ENCODE measurements at regions not wholly inside any gene's neighbourhood (a gene's known extent, or its start where the extent isn't known, plus 50 kb on each side); places are given as distances from the start of the nearest gene placed in this dataset.

DNA sequence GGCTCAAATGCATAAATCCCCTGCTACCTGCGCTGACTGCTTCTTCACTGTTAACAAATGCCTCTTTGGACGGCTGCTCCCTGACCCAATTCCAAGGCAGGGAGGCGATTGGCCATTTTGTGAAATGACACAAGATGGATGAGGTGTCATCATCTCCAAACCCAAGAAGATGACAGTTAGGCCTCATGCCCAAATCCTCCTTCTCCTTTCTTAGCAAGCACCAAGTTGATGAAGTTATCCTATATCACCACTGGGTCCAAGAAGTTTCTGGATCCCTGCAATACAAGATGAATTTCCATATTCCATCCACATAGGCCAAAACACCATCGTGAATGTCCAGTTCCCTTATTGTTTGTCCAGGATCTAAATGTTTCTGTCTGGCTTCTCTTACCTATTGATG, 98.5 kb upstream of the RAB11FIP2 start:
- no peak overlapping the region for H3K4me3 Mint-ChIP-seq (ENCODE audit: unreplicated experiment)
- no peak for DNase-seq (ENCODE audit: low spot score)
- H3K27me3 Mint-ChIP-seq (ENCODE audit: low read depth) = peaks cover 12% of the 10 kb centered on the region
- no peak overlapping the region for H3K27ac Mint-ChIP-seq (ENCODE audit: unreplicated experiment)
- TF ChIP-seq, protein P1, sequence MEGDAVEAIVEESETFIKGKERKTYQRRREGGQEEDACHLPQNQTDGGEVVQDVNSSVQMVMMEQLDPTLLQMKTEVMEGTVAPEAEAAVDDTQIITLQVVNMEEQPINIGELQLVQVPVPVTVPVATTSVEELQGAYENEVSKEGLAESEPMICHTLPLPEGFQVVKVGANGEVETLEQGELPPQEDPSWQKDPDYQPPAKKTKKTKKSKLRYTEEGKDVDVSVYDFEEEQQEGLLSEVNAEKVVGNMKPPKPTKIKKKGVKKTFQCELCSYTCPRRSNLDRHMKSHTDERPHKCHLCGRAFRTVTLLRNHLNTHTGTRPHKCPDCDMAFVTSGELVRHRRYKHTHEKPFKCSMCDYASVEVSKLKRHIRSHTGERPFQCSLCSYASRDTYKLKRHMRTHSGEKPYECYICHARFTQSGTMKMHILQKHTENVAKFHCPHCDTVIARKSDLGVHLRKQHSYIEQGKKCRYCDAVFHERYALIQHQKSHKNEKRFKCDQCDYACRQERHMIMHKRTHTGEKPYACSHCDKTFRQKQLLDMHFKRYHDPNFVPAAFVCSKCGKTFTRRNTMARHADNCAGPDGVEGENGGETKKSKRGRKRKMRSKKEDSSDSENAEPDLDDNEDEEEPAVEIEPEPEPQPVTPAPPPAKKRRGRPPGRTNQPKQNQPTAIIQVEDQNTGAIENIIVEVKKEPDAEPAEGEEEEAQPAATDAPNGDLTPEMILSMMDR (IDR thresholded peaks at IDR 0.05) = no peak
- H3K36me3 Mint-ChIP-seq (ENCODE audit: low read depth) = no peaks in the 10 kb centered on the region
- no peaks in the 10 kb centered on the region for H3K9me3 Mint-ChIP-seq (ENCODE audit: low read depth)
- H3K4me1 Mint-ChIP-seq (ENCODE audit: low read depth) = no peaks in the 10 kb centered on the region

DNA sequence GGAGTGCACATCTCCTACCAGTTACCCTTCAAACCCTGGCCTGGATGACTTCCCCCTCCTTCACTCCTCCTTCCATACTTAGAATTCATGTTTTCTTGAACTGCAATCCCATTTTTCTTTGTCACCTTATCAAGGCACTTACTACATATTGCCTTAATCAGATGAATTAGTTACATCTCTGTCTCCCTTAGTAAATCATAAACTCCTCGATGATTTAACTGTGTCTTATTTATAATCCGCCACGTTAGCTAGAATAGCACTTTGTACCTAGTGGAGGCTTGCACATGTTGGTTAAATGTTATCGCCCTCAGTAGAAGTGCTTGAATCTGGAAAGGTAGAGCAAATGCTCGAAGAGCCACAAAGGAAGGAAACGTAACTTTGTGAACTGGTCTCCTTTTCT, 94.7 kb upstream of the RAB11FIP2 start:
- DNase-seq (ENCODE audit: low spot score) = no peak
- H3K36me3 Mint-ChIP-seq (ENCODE audit: low read depth) = no peaks in the 10 kb centered on the region
- H3K27me3 Mint-ChIP-seq (ENCODE audit: low read depth) = peaks cover 9% of the 10 kb centered on the region
- H3K4me3 Mint-ChIP-seq (ENCODE audit: unreplicated experiment) = no peak overlapping the region
- TF ChIP-seq, protein P1 (IDR thresholded peaks at IDR 0.05) = no peak
- H3K4me1 Mint-ChIP-seq (ENCODE audit: low read depth) = no peaks in the 10 kb centered on the region
- H3K9me3 Mint-ChIP-seq (ENCODE audit: low read depth) = no peaks in the 10 kb centered on the region
- H3K27ac Mint-ChIP-seq (ENCODE audit: unreplicated experiment) = no peak overlapping the region

DNA sequence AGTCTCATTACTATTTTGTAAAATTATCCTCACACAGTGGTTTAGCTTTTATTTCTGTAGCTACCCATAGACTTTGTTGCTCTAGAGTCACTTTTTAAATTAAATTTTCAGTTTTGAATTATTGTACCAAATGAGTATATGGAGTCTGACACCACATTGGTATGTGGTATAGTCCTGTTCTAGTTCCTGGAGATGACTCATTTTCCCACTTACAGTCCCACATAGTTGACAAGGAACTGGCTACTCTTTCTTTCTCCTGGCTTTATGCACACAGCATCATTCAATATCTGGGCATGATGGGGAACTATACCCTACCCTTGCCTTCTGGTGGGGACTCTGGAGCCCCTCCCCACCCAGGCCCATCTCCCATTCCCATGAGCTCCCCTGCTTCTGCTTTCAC, 92.6 kb upstream of the RAB11FIP2 start:
- Mint-ChIP-seq H3K27me3 (ENCODE audit: low read depth) (peaks cover 4% of the 10 kb centered on the region), H3K4me1 (ENCODE audit: low read depth) (no peaks in the 10 kb centered on the region), H3K9me3 (ENCODE audit: low read depth) (peaks cover 3% of the 10 kb centered on the region), H3K27ac (ENCODE audit: unreplicated experiment) (no peak overlapping the region), H3K4me3 (ENCODE audit: unreplicated experiment) (no peak overlapping the region), H3K36me3 (ENCODE audit: low read depth) (peaks cover 1% of the 10 kb centered on the region)
- no peak for DNase-seq (ENCODE audit: low spot score)
- TF ChIP-seq, protein P1 (IDR thresholded peaks at IDR 0.05) = no peak

DNA sequence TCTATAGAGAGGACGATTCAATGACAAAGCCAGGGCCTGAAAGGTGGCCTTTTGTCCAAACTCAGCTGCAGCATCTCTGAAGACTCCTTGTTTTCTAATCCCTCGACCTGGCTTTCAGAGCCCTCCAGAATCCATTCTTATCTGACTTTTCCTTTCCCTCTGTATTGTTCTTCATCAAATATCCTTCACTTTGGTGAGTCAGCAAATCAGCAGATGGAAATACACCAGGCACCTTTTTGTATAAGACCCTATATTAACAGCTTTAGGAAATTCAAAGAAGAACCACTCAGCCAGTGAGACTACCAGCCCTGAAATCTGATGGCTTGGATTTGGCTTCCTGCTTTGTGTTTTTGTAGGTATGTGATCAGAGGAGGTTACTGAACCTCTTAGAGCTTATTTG, 81.9 kb upstream of the RAB11FIP2 start:
- no peak overlapping the region for H3K27ac Mint-ChIP-seq (ENCODE audit: unreplicated experiment)
- no peaks in the 10 kb centered on the region for H3K9me3 Mint-ChIP-seq (ENCODE audit: low read depth)
- no peaks in the 10 kb centered on the region for H3K4me1 Mint-ChIP-seq (ENCODE audit: low read depth)
- no peaks in the 10 kb centered on the region for H3K36me3 Mint-ChIP-seq (ENCODE audit: low read depth)
- H3K4me3 Mint-ChIP-seq (ENCODE audit: unreplicated experiment) = no peak overlapping the region
- TF ChIP-seq, protein P1 (IDR thresholded peaks at IDR 0.05) = no peak
- H3K27me3 Mint-ChIP-seq (ENCODE audit: low read depth) = no peaks in the 10 kb centered on the region
- DNase-seq (ENCODE audit: low spot score) = no peak

DNA sequence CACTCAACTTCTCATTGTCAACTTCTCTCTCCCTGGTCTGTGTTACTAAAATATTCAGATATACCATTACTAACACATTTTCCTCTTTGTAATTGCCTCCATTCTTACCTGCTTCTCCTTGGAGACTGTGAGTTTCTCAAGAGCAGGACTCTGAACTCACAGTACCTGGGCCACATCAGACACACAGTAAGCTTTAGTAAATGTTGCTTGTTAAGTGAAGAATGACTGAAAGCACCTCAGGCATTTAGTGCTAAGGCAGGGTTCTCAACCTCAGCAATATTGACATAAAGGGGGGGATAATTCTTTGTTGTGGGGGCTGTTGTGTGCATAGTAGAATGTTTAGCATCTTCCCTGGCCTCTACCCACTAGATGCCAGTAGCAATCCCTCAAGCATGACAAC, 72.0 kb upstream of the RAB11FIP2 start:
- Mint-ChIP-seq H3K36me3 (ENCODE audit: low read depth) (no peaks in the 10 kb centered on the region), H3K27ac (ENCODE audit: unreplicated experiment) (no peak overlapping the region), H3K4me3 (ENCODE audit: unreplicated experiment) (no peak overlapping the region), H3K27me3 (ENCODE audit: low read depth) (peaks cover 3% of the 10 kb centered on the region), H3K4me1 (ENCODE audit: low read depth) (no peaks in the 10 kb centered on the region), H3K9me3 (ENCODE audit: low read depth) (peaks cover 6% of the 10 kb centered on the region)
- TF ChIP-seq, protein P1 (IDR thresholded peaks at IDR 0.05) = no peak
- no peak for DNase-seq (ENCODE audit: low spot score)
